B cell (primary cell): ENCODE measurements at regions not wholly inside any gene's neighbourhood (a gene's known extent, or its start where the extent isn't known, plus 50 kb on each side); places are given as distances from the start of the nearest gene placed in this dataset.

Experiments used
- ATAC-seq: fragments of 200-7000 bp; cut with Tn5 transposase; one replicate; pipeline ENCODE4 v1.10.0; 2021; ENCODE audit warnings: low read depth, mild to moderate bottlenecking, moderate number of reproducible peaks, moderate library complexity
- CTCF ChIA-PET: fragments of 350-600 bp; sonication (Branson Sonifier 250); formaldehyde crosslinking; loops from one replicate; lab custom pipeline; 2021; ENCODE audit warnings: antibody characterized with exemption, inconsistent platforms; lab: Charles Lee
- POLR2A ChIA-PET: fragments of 350-600 bp; sonication (Branson Sonifier 250); formaldehyde crosslinking; loops from one replicate; lab custom pipeline; 2021; ENCODE audit warnings: antibody characterized with exemption; lab: Charles Lee
- DNase-seq: peaks from one replicate; pipeline ENCODE4 v3.0.0; 2013
- H2AFZ ChIP-seq: 2 replicates; pipeline ENCODE4 v1.6.1; 2012; ENCODE audit warnings: mild to moderate bottlenecking, low read depth, low read length; ENCODE audit not compliant: insufficient read depth, poor library complexity, severe bottlenecking
- H3K27ac ChIP-seq, 2 donors: 1 replicate in 1 of 2; 2 replicates in 1 of 2; pipeline ENCODE4 v1.5.1; 2012 to 2013; ENCODE audit warnings: low read length in 2 of 2, mild to moderate bottlenecking in 2 of 2, moderate library complexity in 1 of 2
- H3K27me3 ChIP-seq, 4 experiments: fragments of 200-600 bp in 1 of 4; sonication (generic) in 1 of 4; replicated peaks in 1 of 4; 1 replicate in 2 of 4; 2 replicates in 2 of 4; pipeline versions ENCODE4 v1.6.1 to v1.7.0; 2013 to 2016; ENCODE audit warnings: low read length in 3 of 4, mild to moderate bottlenecking in 2 of 4, mixed read lengths in 1 of 4, moderate library complexity in 1 of 4; ENCODE audit not compliant: insufficient read depth in 4 of 4, control insufficient read depth in 3 of 4; ENCODE audit errors: control extremely low read depth in 1 of 4
- H3K36me3 ChIP-seq, 2 experiments: replicated peaks in 1 of 2; 1 replicate in 1 of 2; 2 replicates in 1 of 2; pipeline versions ENCODE4 v1.6.1 to v1.7.1; 2013; ENCODE audit warnings: low read length in 1 of 2; ENCODE audit not compliant: insufficient read depth in 2 of 2, control insufficient read depth in 1 of 2; ENCODE audit errors: control extremely low read depth in 1 of 2, extremely low read depth in 1 of 2
- H3K4me1 ChIP-seq, 2 donors: fragments of 200-600 bp in 1 of 2; sonication (generic) in 1 of 2; 1 replicate in 1 of 2; 2 replicates in 1 of 2; pipeline versions ENCODE4 v1.5.1 to v1.6.1; 2013 to 2017; ENCODE audit warnings: low read length in 2 of 2; ENCODE audit not compliant: control insufficient read depth in 2 of 2, insufficient read depth in 2 of 2
- H3K4me2 ChIP-seq: replicated peaks from 2 replicates; pipeline ENCODE3; 2012; ENCODE audit warnings: mild to moderate bottlenecking, low read depth, low read length; ENCODE audit not compliant: poor library complexity, severe bottlenecking
- H3K4me3 ChIP-seq, 5 experiments: fragments of 200-600 bp in 1 of 5; sonication (generic) in 1 of 5; 1 replicate in 3 of 5; 2 replicates in 2 of 5; pipeline versions ENCODE4 v1.5.1 to v1.7.0; 2011 to 2016; ENCODE audit warnings: low read length in 4 of 5, mild to moderate bottlenecking in 4 of 5, low read depth in 2 of 5, control low read depth in 1 of 5, moderate library complexity in 1 of 5; ENCODE audit not compliant: insufficient read depth in 1 of 5; ENCODE audit errors: control extremely low read depth in 1 of 5, extremely low read depth in 1 of 5
- H3K79me2 ChIP-seq: fragments of 200-600 bp; sonication (generic); one replicate; pipeline ENCODE4 v1.6.0; 2016; ENCODE audit warnings: low read length; ENCODE audit not compliant: control insufficient read depth, insufficient read depth
- H3K9ac ChIP-seq: fragments of 200-600 bp; sonication (generic); 2 replicates; pipeline ENCODE4 v1.6.1; 2017; ENCODE audit warnings: mild to moderate bottlenecking, low read length, moderate library complexity
- H3K9me3 ChIP-seq, 3 donors: one replicate each; pipeline versions ENCODE4 v1.6.1 to v1.7.1; 2013; ENCODE audit warnings: low read length in 2 of 3; ENCODE audit not compliant: control insufficient read depth in 2 of 3, insufficient read depth in 1 of 3; ENCODE audit errors: control extremely low read depth in 1 of 3
- H4K20me1 ChIP-seq: 2 replicates; pipeline ENCODE4 v1.6.0; 2012; ENCODE audit warnings: mild to moderate bottlenecking, low read length; ENCODE audit not compliant: insufficient read depth, control insufficient read depth, poor library complexity, severe bottlenecking
- H3K27ac Mint-ChIP-seq: one replicate; pipeline ENCODE4 v1.8.0; 2021; ENCODE audit warnings: mixed read lengths
- H3K27me3 Mint-ChIP-seq: one replicate; pipeline ENCODE4 v1.8.0; 2021; ENCODE audit warnings: mixed read lengths
- H3K4me1 Mint-ChIP-seq: one replicate; pipeline ENCODE4 v1.8.0; 2021; ENCODE audit warnings: mixed read lengths
- H3K4me3 Mint-ChIP-seq: one replicate; pipeline ENCODE4 v1.8.0; 2021; ENCODE audit warnings: mixed read lengths
- H3K9me3 Mint-ChIP-seq: one replicate; pipeline ENCODE4 v1.8.0; 2022; ENCODE audit warnings: mixed read lengths; ENCODE audit not compliant: insufficient read depth
- CTCF ChIP-seq: fragments of 200-600 bp; IDR thresholded peaks from one replicate; pipeline ENCODE4 v1.8.0; 2022; ENCODE audit warnings: antibody characterized with exemption, mild to moderate bottlenecking
- EZH2 ChIP-seq: IDR thresholded peaks from 2 replicates; pipeline ENCODE4 v1.6.1; 2012; ENCODE audit warnings: borderline replicate concordance, low read depth, mild to moderate bottlenecking, moderate library complexity, low read length; ENCODE audit not compliant: insufficient read depth, poor library complexity, severe bottlenecking
- WGBS: methylation state at CpG from one replicate; pipeline ENCODE4 v1.1.5; 2013; ENCODE audit warnings: missing lambda C conversion rate; ENCODE audit not compliant: insufficient coverage; 5-methylcytosine and 5-hydroxymethylcytosine counted together
- intact Hi-C: fragments of 100-400 bp; cut with micrococcal nuclease; formaldehyde crosslinking; loops from one replicate; pipeline ENCODE4 v1.10.0; 2022

GRCh38 chr6:113680301-113680700, 176.8 kb upstream of the MARCKS start:
- POLR2A ChIA-PET, result interaction anchor here (0.6 kb wide), 1 partner anchor 8 kb away, joined by 4 read pairs; no protein-coding TSS in a partner anchor
- WGBS, result 100% methylated on average over 1 of the region's 2 CpGs
- H3K27ac Mint-ChIP-seq, result no peak overlapping the region
- Histone ChIP-seq H4K20me1 (no peaks in the 10 kb centered on the region), H3K27ac (no peak overlapping the region), H3K4me1 (peaks cover 9 to 15% of the 10 kb centered on the region in 2 donors), H3K4me3 (no peak overlapping the region), H3K9ac (no peak overlapping the region), H3K27me3 (no peaks in the 10 kb centered on the region), H3K9me3 (no peaks in the 10 kb centered on the region), H3K4me2 (no peak overlapping the region), H3K79me2 (no peaks in the 10 kb centered on the region), H3K36me3 (no peaks in the 10 kb centered on the region), H2AFZ (no peak overlapping the region)
- H3K4me1 Mint-ChIP-seq, result peaks cover 29% of the 10 kb centered on the region
- intact Hi-C loops, result loop anchor here (10.0 kb wide), 1 partner anchor 74 kb away; no protein-coding TSS in a partner anchor
- ATAC-seq, result no peak
- no peak for TF ChIP-seq EZH2
- no peak for TF ChIP-seq CTCF
- H3K4me3 Mint-ChIP-seq, result no peak overlapping the region
- no peak for DNase-seq
- H3K9me3 Mint-ChIP-seq, result no peaks in the 10 kb centered on the region
- CTCF ChIA-PET, result no interaction called here
- no peaks in the 10 kb centered on the region for H3K27me3 Mint-ChIP-seq

GRCh38 chr6:113683968-113684367, 173.2 kb upstream of the MARCKS start:
- no peak overlapping the region for H3K4me3 Mint-ChIP-seq
- H2AFZ ChIP-seq, result no peak overlapping the region
- WGBS, result 100% methylated on average over 1 of the region's 3 CpGs
- no peak overlapping the region for H3K27ac Mint-ChIP-seq
- H3K4me1 Mint-ChIP-seq, result peaks cover 31% of the 10 kb centered on the region
- H3K9ac ChIP-seq, result no peak overlapping the region
- H3K4me1 ChIP-seq, result peaks cover 9 to 15% of the 10 kb centered on the region in 2 donors
- H3K36me3 ChIP-seq, result no peaks in the 10 kb centered on the region
- no peaks in the 10 kb centered on the region for H3K79me2 ChIP-seq
- ChIA-PET POLR2A (no interaction called here), CTCF (no interaction called here)
- H3K27me3 ChIP-seq, result no peaks in the 10 kb centered on the region
- no peak overlapping the region for H3K27ac ChIP-seq
- no peak overlapping the region for H3K4me2 ChIP-seq
- H3K9me3 Mint-ChIP-seq, result no peaks in the 10 kb centered on the region
- TF ChIP-seq CTCF (no peak), EZH2 (no peak)
- intact Hi-C loops, result loop anchor here (10.0 kb wide), 1 partner anchor 71 kb away; no protein-coding TSS in a partner anchor
- no peaks in the 10 kb centered on the region for H4K20me1 ChIP-seq
- DNase-seq (no peak), ATAC-seq (no peak)
- no peak overlapping the region for H3K4me3 ChIP-seq
- H3K9me3 ChIP-seq, result no peaks in the 10 kb centered on the region
- H3K27me3 Mint-ChIP-seq, result no peaks in the 10 kb centered on the region
